Tibial artery (tissue), 4 donors: ENCODE measurements at regions not wholly inside any gene's neighbourhood (a gene's known extent, or its start where the extent isn't known, plus 50 kb on each side); places are given as distances from the start of the nearest gene placed in this dataset.
"Not testable (repeated sequence)": the region's sequence is repeated elsewhere in the genome, so short reads cannot be mapped to it uniquely, and the experiment has no call there.

Experiments
- DNase-seq, 2 donors: peaks; one replicate each; pipeline ENCODE4 v3.0.0-alpha.2; 2019
- H3K27ac ChIP-seq, 2 donors: fragments of 200-600 bp; sonication (generic) in 1 of 2; 1 replicate in 1 of 2; 2 replicates in 1 of 2; pipeline ENCODE4 v1.5.1; 2018 to 2019; ENCODE audit warnings: mild to moderate bottlenecking in 1 of 2
- H3K27me3 ChIP-seq, 2 donors: fragments of 200-600 bp; sonication (generic) in 1 of 2; one replicate each; pipeline versions ENCODE4 v1.5.1 to v1.6.0; 2016 to 2019
- H3K36me3 ChIP-seq, 3 donors: fragments of 200-600 bp; sonication (generic) in 2 of 3; one replicate each; pipeline ENCODE4 v1.5.1; 2016 to 2019; ENCODE audit warnings: mild to moderate bottlenecking in 2 of 3
- H3K4me1 ChIP-seq, 4 donors: fragments of 200-600 bp; sonication (generic) in 2 of 4; 1 replicate in 3 of 4; 2 replicates in 1 of 4; pipeline ENCODE4 v1.5.1; 2016 to 2019
- H3K4me3 ChIP-seq, 2 donors: fragments of 200-600 bp; sonication (generic) in 1 of 2; 1 replicate in 1 of 2; 2 replicates in 1 of 2; pipeline ENCODE4 v1.5.1; 2018 to 2019; ENCODE audit warnings: mild to moderate bottlenecking in 2 of 2
- H3K9me3 ChIP-seq, 3 donors: fragments of 200-600 bp; sonication (generic) in 1 of 3; one replicate each; pipeline ENCODE4 v1.5.1; 2016 to 2019
- intact Hi-C: fragments of 100-400 bp; cut with DNase I; formaldehyde crosslinking; loops from one replicate; pipeline ENCODE4 v1.15.0; 2023; ENCODE audit warnings: low total_unique reads
- TF ChIP-seq, protein P1 (sequence below), 2 experiments: fragments of 200-600 bp in 1 of 2; fragments of 450-650 bp in 1 of 2; IDR thresholded peaks; one replicate each; pipeline ENCODE4 v1.5.1; 2017 to 2019; ENCODE audit warnings: antibody characterized with exemption in 2 of 2, mild to moderate bottlenecking in 1 of 2, moderate library complexity in 1 of 2

DNA sequence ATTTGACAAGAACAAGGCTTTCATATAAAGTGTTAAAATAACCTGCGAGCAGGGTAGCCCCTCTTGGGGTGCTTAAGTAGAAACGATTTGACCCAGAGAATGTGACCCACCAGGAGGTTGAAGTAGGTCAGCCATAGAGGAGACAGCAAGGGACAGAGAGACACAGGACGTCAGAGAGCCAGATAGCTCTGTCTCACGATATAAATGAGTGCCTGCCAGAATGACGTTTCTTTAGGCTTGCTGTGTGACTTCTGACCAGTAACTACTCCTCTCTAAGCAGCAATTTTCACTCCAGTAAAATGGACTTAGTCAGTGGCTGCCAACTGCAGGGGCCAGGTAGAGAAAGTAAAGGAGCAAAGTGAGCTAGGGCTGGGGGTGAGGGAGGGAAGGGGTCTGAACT lies 473.0 kb upstream of the C16orf82 start:
- TF ChIP-seq, protein P1, sequence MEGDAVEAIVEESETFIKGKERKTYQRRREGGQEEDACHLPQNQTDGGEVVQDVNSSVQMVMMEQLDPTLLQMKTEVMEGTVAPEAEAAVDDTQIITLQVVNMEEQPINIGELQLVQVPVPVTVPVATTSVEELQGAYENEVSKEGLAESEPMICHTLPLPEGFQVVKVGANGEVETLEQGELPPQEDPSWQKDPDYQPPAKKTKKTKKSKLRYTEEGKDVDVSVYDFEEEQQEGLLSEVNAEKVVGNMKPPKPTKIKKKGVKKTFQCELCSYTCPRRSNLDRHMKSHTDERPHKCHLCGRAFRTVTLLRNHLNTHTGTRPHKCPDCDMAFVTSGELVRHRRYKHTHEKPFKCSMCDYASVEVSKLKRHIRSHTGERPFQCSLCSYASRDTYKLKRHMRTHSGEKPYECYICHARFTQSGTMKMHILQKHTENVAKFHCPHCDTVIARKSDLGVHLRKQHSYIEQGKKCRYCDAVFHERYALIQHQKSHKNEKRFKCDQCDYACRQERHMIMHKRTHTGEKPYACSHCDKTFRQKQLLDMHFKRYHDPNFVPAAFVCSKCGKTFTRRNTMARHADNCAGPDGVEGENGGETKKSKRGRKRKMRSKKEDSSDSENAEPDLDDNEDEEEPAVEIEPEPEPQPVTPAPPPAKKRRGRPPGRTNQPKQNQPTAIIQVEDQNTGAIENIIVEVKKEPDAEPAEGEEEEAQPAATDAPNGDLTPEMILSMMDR (IDR thresholded peaks at IDR 0.05), result no peak
- Histone ChIP-seq H3K9me3 (no peaks in the 10 kb centered on the region), H3K27me3 (no peaks in the 10 kb centered on the region), H3K27ac (no peak overlapping the region), H3K4me1 (no peaks in the 10 kb centered on the region), H3K4me3 (no peak overlapping the region), H3K36me3 (no peaks in the 10 kb centered on the region)
- DNase-seq, result no peak
- intact Hi-C loops, result no loop called here

DNA sequence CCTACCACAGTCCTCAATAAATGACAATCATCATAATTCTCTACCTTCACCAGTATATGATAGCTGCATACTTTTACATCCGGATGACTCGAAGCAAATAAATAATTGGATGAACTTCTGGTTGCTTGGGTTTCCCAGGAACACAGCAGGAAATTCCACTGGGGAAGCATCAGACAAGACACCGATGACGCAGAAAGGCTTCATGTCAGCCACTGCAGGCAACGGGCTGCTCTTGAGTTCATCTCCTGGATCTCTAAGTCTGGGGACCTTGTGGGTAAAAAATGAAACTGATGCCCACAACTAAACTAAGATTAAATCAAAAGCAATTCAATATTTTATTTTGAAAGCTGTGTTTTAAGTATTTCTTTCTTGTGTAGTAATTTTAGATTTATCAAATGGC lies 472.1 kb upstream of the C16orf82 start:
- DNase-seq, result no peak

DNA sequence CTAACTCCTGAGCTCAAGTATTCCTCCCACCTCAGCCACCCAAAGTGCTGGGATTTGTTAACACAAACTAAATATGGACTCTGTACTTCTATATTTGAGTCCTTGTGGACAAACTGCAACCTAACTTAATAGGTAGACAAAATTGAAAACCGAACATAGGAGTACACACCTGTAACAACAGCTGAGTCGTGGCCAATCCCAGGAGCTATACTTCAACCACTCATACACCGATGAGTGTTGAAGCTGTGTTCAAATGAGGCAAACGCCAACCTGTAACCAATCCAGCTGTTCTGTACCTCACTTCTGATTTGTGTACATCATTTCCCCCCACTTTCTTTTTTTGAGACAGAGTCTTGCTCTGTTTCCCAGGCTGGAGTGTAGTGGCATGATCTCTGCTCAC lies 471.5 kb upstream of the C16orf82 start:
- DNase-seq, result no peak
- H3K4me1 ChIP-seq, result no peaks in the 10 kb centered on the region
- TF ChIP-seq, protein P1 (IDR thresholded peaks at IDR 0.05), result no peak
- no peak overlapping the region for H3K4me3 ChIP-seq
- no peaks in the 10 kb centered on the region for H3K36me3 ChIP-seq
- no peaks in the 10 kb centered on the region for H3K27me3 ChIP-seq
- H3K27ac ChIP-seq, result no peak overlapping the region
- intact Hi-C loops, result no loop called here
- H3K9me3 ChIP-seq, result no peaks in the 10 kb centered on the region

More for the DNA sequence above, 472.1 kb upstream of the C16orf82 start:
- H3K27me3 ChIP-seq, result no peaks in the 10 kb centered on the region
- no peaks in the 10 kb centered on the region for H3K4me1 ChIP-seq
- TF ChIP-seq, protein P1 (IDR thresholded peaks at IDR 0.05), result no peak
- H3K9me3 ChIP-seq, result no peaks in the 10 kb centered on the region
- intact Hi-C loops, result no loop called here
- no peak overlapping the region for H3K27ac ChIP-seq
- H3K4me3 ChIP-seq, result no peak overlapping the region
- H3K36me3 ChIP-seq, result no peaks in the 10 kb centered on the region

DNA sequence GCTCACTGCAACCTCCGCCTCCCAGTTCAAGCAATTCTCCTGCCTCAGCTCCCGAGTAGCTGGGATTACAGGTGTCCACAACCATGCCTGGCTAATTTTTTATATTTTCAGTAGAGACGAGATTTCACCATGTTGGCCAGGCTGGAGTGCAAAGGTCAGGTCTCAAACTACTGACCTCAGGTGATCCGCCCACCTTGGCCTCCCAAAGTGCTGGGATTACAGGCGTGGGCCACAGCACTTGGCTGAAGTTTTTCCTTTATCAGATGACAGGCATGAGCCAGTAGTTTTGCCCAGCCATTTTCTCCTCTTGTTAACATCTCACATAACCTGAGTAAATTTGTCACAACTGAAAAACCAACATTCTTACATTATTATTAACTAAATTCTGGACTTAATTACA lies 470.7 kb upstream of the C16orf82 start:
- H3K27ac ChIP-seq, intact Hi-C loops, H3K9me3 ChIP-seq, H3K4me3 ChIP-seq, DNase-seq, H3K27me3 ChIP-seq, H3K36me3 ChIP-seq, H3K4me1 ChIP-seq: not testable (repeated sequence)

DNA sequence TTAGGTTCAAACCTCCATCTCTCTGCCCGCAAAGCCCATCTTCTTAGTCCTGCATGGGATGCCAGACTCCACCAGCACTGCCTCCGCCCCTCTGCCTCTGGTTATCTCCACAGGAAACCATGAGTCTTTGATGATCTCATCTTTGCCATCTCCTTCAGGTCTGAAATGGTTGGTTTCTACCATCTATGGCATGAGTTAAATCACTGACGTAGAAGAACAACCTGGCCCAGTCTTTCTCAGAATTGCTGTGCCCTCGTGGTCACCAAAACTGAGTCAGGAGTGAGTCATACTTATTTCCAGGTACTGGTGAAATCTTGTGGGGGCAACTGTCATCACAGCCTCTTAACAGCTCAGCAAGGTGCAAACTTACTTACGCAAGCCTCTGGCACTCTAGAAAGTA lies 468.7 kb upstream of the C16orf82 start:
- Histone ChIP-seq H3K27me3 (no peaks in the 10 kb centered on the region), H3K36me3 (no peaks in the 10 kb centered on the region), H3K9me3 (no peaks in the 10 kb centered on the region), H3K4me1 (no peaks in the 10 kb centered on the region), H3K27ac (no peak overlapping the region), H3K4me3 (no peak overlapping the region)
- no peak for DNase-seq
- TF ChIP-seq, protein P1 (IDR thresholded peaks at IDR 0.05), result no peak
- intact Hi-C loops, result no loop called here

DNA sequence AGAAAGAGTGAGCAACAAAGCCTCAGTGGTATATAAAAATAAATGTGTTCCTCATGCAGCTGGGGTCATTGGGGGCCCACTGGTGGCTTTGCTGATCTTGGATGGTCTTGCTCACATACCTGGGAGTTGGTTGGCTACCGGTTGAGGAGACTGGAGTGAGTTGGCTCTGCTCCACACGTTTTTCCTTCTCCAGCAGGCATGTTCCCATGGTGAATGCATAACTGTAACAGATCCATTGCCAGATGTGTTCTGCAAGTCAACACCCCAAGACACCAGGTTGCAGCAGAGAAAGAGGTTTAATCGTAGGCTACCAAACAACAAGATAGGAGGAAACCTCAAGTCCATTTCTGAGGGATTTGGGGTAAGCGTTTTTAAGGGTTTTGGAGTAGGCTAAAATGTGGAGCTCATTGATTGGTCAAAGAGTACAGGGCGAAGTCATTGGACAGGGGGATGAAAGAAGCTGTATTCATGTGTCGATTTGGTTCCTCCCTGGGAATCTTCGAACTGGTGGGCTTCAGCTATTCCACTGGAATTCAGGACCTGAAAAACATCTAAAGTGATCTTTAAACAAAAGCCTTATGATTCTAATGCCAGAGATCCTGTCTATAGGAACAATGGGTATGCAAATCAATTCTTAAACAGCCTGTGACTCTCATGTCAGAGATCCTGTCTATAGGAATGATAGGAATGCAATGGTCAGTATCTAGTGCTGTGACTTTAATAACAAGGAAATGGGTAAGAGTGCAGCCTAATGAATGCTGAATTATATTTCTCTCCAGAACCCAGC lies 467.5 kb upstream of the C16orf82 start:
- H3K27ac ChIP-seq, result no peak overlapping the region
- no peaks in the 10 kb centered on the region for H3K27me3 ChIP-seq
- intact Hi-C loops, result no loop called here
- no peaks in the 10 kb centered on the region for H3K4me1 ChIP-seq
- no peak for DNase-seq
- no peaks in the 10 kb centered on the region for H3K36me3 ChIP-seq
- H3K9me3 ChIP-seq, result no peaks in the 10 kb centered on the region
- TF ChIP-seq, protein P1 (IDR thresholded peaks at IDR 0.05), result no peak
- no peak overlapping the region for H3K4me3 ChIP-seq
